Eye (tissue), 1 donor: ENCODE measurements at regions not wholly inside any gene's neighbourhood (a gene's known extent, or its start where the extent isn't known, plus 50 kb on each side); places are given as distances from the start of the nearest gene placed in this dataset.

ENCODE experiments used
- DNase-seq: peaks from one replicate; pipeline ENCODE4 v3.0.0-alpha.2; 2015

- peak; percentile 10 for DNase-seq
These were observed 72.0 kb upstream of the COL24A1 start for GRCh38 chr1:86228546-86228945.

GRCh38 chr1:86227026-86227425 is 70.5 kb upstream of the COL24A1 start:
- peak; percentile 6 for DNase-seq

- DNase-seq: no peak
These were observed 69.6 kb upstream of the COL24A1 start for GRCh38 chr1:86226204-86226603.

GRCh38 chr1:86224651-86225310 is 68.2 kb upstream of the COL24A1 start:
- no peak for DNase-seq

GRCh38 chr1:86218859-86219258 is 62.3 kb upstream of the COL24A1 start:
- DNase-seq: no peak

GRCh38 chr1:86214605-86215004 is 58.0 kb upstream of the COL24A1 start:
- no peak for DNase-seq

GRCh38 chr1:86209346-86209745 is 52.8 kb upstream of the COL24A1 start:
- no peak for DNase-seq

- peak; percentile 35 for DNase-seq
These were observed 50.8 kb upstream of the COL24A1 start for GRCh38 chr1:86207323-86207722.
